NT2/D1 (cell line): ENCODE measurements at regions not wholly inside any gene's neighbourhood (a gene's known extent, or its start where the extent isn't known, plus 50 kb on each side); places are given as distances from the start of the nearest gene placed in this dataset.

Experiments used
- SUZ12 ChIP-seq: IDR thresholded peaks from 2 replicates; pipeline ENCODE4 v1.6.1; 2011; ENCODE audit not compliant: insufficient read length, insufficient read depth; ENCODE audit errors: extremely low read depth
- YY1 ChIP-seq: IDR thresholded peaks from 2 replicates; pipeline ENCODE4 v1.6.1; 2011; ENCODE audit not compliant: insufficient read length, insufficient read depth

DNA sequence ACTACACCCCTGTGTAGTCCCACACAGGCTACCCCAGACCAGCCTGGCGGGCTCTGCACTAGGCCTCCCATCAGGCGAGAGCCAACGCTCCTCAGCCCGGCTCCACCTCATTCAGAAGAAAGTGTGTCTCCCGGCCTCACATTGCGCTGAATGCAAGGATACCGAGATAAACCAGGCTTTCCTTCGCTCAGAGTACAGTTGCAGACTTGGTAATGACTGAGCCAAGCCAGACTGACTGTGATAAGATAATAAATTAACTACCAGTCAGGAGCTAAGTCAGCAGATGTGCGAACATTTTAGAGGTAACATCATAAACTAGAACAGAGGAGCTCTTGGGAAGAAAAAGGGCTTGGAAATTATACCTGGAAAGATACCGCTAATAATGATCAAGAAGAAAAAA, 397.6 kb downstream of the TRIML1 start:
- no peak for TF ChIP-seq SUZ12
- no peak for TF ChIP-seq YY1
